Memory B cell (primary cell): ENCODE measurements at regions not wholly inside any gene's neighbourhood (a gene's known extent, or its start where the extent isn't known, plus 50 kb on each side); places are given as distances from the start of the nearest gene placed in this dataset.

Experiments
- ATAC-seq: fragments of 150-1000 bp; cut with Tn5 transposase; 2 replicates; pipeline ENCODE4 v1.10.0; 2021; ENCODE audit warnings: low read depth, mild to moderate bottlenecking, moderate library complexity
- DNase-seq, 2 donors: peaks; one replicate each; pipeline ENCODE4 v3.0.0; 2022; ENCODE audit warnings: low spot score in 2 of 2
- H3K27ac Mint-ChIP-seq: one replicate; pipeline ENCODE4 v1.8.0; 2022; ENCODE audit warnings: mild to moderate bottlenecking, moderate library complexity, mixed read lengths
- H3K27me3 Mint-ChIP-seq: one replicate; pipeline ENCODE4 v1.8.0; 2022; ENCODE audit warnings: mixed read lengths
- H3K36me3 Mint-ChIP-seq: one replicate; pipeline ENCODE4 v1.8.0; 2022; ENCODE audit warnings: mild to moderate bottlenecking, mixed read lengths
- H3K4me1 Mint-ChIP-seq: one replicate; pipeline ENCODE4 v1.8.0; 2022; ENCODE audit warnings: mixed read lengths
- H3K4me3 Mint-ChIP-seq: one replicate; pipeline ENCODE4 v1.8.0; 2022; ENCODE audit warnings: mild to moderate bottlenecking, moderate library complexity, mixed read lengths
- H3K9me3 Mint-ChIP-seq: one replicate; pipeline ENCODE4 v1.8.0; 2022; ENCODE audit warnings: mixed read lengths

GRCh38 chr22:26732284-26732683, 74.9 kb downstream of the MIAT start:
- peaks cover 12% of the 10 kb centered on the region for H3K4me1 Mint-ChIP-seq
- no peak for ATAC-seq
- peaks cover 60% of the 10 kb centered on the region for H3K36me3 Mint-ChIP-seq
- no peak overlapping the region for H3K27ac Mint-ChIP-seq
- no peaks in the 10 kb centered on the region for H3K27me3 Mint-ChIP-seq
- no peak overlapping the region for H3K4me3 Mint-ChIP-seq
- peaks cover 1% of the 10 kb centered on the region for H3K9me3 Mint-ChIP-seq
- no peak for DNase-seq

- H3K9me3 Mint-ChIP-seq = peaks cover 1% of the 10 kb centered on the region
Observed at GRCh38 chr22:26734339-26735018, 77.1 kb downstream of the MIAT start.

GRCh38 chr22:26735019-26735409, 77.6 kb downstream of the MIAT start:
- ATAC-seq (no peak), DNase-seq (no peak)
- Mint-ChIP-seq H3K9me3 (peaks cover 1% of the 10 kb centered on the region), H3K27ac (no peak overlapping the region), H3K4me1 (peaks cover 14% of the 10 kb centered on the region), H3K4me3 (no peak overlapping the region), H3K27me3 (no peaks in the 10 kb centered on the region), H3K36me3 (peaks cover 56% of the 10 kb centered on the region)

More at GRCh38 chr22:26734339-26735018, 77.1 kb downstream of the MIAT start:
- Mint-ChIP-seq H3K4me1 (peaks cover 14% of the 10 kb centered on the region), H3K4me3 (no peak overlapping the region), H3K36me3 (peaks cover 59% of the 10 kb centered on the region), H3K27ac (no peak overlapping the region), H3K27me3 (no peaks in the 10 kb centered on the region)
- ATAC-seq = no peak
- DNase-seq = no peak

GRCh38 chr22:26737262-26737661, 79.9 kb downstream of the MIAT start:
- DNase-seq (no peak), ATAC-seq (no peak)
- Mint-ChIP-seq H3K27me3 (no peaks in the 10 kb centered on the region), H3K4me1 (peaks cover 12% of the 10 kb centered on the region), H3K36me3 (peaks cover 52% of the 10 kb centered on the region), H3K4me3 (no peak overlapping the region), H3K27ac (no peak overlapping the region), H3K9me3 (peaks cover 1% of the 10 kb centered on the region)

- no peak for ATAC-seq
- Mint-ChIP-seq H3K4me3 (no peak overlapping the region), H3K36me3 (peaks cover 34% of the 10 kb centered on the region), H3K9me3 (peaks cover 1% of the 10 kb centered on the region), H3K27me3 (no peaks in the 10 kb centered on the region), H3K27ac (no peak overlapping the region), H3K4me1 (peaks cover 9% of the 10 kb centered on the region)
- DNase-seq = no peak
Observed at GRCh38 chr22:26740253-26740652, 82.9 kb downstream of the MIAT start.

- no peaks in the 10 kb centered on the region for H3K9me3 Mint-ChIP-seq
- H3K4me1 Mint-ChIP-seq = peaks cover 10% of the 10 kb centered on the region
- H3K27me3 Mint-ChIP-seq = no peaks in the 10 kb centered on the region
- no peak overlapping the region for H3K4me3 Mint-ChIP-seq
- ATAC-seq (no peak), DNase-seq (no peak)
- H3K36me3 Mint-ChIP-seq = peaks cover 32% of the 10 kb centered on the region
- no peak overlapping the region for H3K27ac Mint-ChIP-seq
Observed at GRCh38 chr22:26743149-26743548, 85.8 kb downstream of the MIAT start.

- Mint-ChIP-seq H3K9me3 (no peaks in the 10 kb centered on the region), H3K36me3 (peaks cover 24% of the 10 kb centered on the region), H3K27ac (no peak overlapping the region), H3K4me1 (peaks cover 7% of the 10 kb centered on the region), H3K27me3 (no peaks in the 10 kb centered on the region), H3K4me3 (no peak overlapping the region)
- ATAC-seq = no peak
- no peak for DNase-seq
Observed at GRCh38 chr22:26744892-26745808, 87.8 kb downstream of the MIAT start.

- no peak for ATAC-seq
- H3K9me3 Mint-ChIP-seq = peaks cover 3% of the 10 kb centered on the region
- no peak overlapping the region for H3K27ac Mint-ChIP-seq
- H3K4me3 Mint-ChIP-seq = no peak overlapping the region
- H3K27me3 Mint-ChIP-seq = no peaks in the 10 kb centered on the region
- DNase-seq = no peak
- peaks cover 10% of the 10 kb centered on the region for H3K4me1 Mint-ChIP-seq
- peaks cover 29% of the 10 kb centered on the region for H3K36me3 Mint-ChIP-seq
Observed at GRCh38 chr22:26746311-26746710, 88.9 kb downstream of the MIAT start.

GRCh38 chr22:26748845-26749244, 91.5 kb downstream of the MIAT start:
- ATAC-seq (no peak), DNase-seq (no peak)
- no peaks in the 10 kb centered on the region for H3K27me3 Mint-ChIP-seq
- no peak overlapping the region for H3K4me3 Mint-ChIP-seq
- peaks cover 14% of the 10 kb centered on the region for H3K4me1 Mint-ChIP-seq
- H3K27ac Mint-ChIP-seq = no peak overlapping the region
- H3K36me3 Mint-ChIP-seq = peaks cover 29% of the 10 kb centered on the region
- peaks cover 3% of the 10 kb centered on the region for H3K9me3 Mint-ChIP-seq

- DNase-seq (no peak), ATAC-seq (no peak)
- Mint-ChIP-seq H3K4me3 (no peak overlapping the region), H3K4me1 (peaks cover 14% of the 10 kb centered on the region), H3K27ac (no peak overlapping the region), H3K36me3 (peaks cover 35% of the 10 kb centered on the region), H3K27me3 (no peaks in the 10 kb centered on the region), H3K9me3 (peaks cover 3% of the 10 kb centered on the region)
Observed at GRCh38 chr22:26751217-26751616, 93.8 kb downstream of the MIAT start.

GRCh38 chr22:26753125-26753862, 95.9 kb downstream of the MIAT start:
- no peaks in the 10 kb centered on the region for H3K27me3 Mint-ChIP-seq
- ATAC-seq (no peak), DNase-seq (no peak)
- H3K4me1 Mint-ChIP-seq = peaks cover 9% of the 10 kb centered on the region
- H3K4me3 Mint-ChIP-seq = no peak overlapping the region
- peaks cover 43% of the 10 kb centered on the region for H3K36me3 Mint-ChIP-seq
- peak overlapping the region; percentile 26 for H3K27ac Mint-ChIP-seq
- peaks cover 3% of the 10 kb centered on the region for H3K9me3 Mint-ChIP-seq

- peaks cover 11% of the 10 kb centered on the region for H3K4me1 Mint-ChIP-seq
- no peaks in the 10 kb centered on the region for H3K27me3 Mint-ChIP-seq
- no peak overlapping the region for H3K4me3 Mint-ChIP-seq
- no peaks in the 10 kb centered on the region for H3K9me3 Mint-ChIP-seq
- H3K27ac Mint-ChIP-seq = no peak overlapping the region
- peaks cover 34% of the 10 kb centered on the region for H3K36me3 Mint-ChIP-seq
- ATAC-seq (peak; percentile 26), DNase-seq (peak in 1 of 2 donors; percentile 7)
Observed at GRCh38 chr22:26756675-26757293, 99.4 kb downstream of the MIAT start.

- Mint-ChIP-seq H3K9me3 (no peaks in the 10 kb centered on the region), H3K36me3 (peaks cover 32% of the 10 kb centered on the region), H3K27ac (no peak overlapping the region), H3K4me1 (peaks cover 11% of the 10 kb centered on the region), H3K27me3 (no peaks in the 10 kb centered on the region), H3K4me3 (no peak overlapping the region)
- DNase-seq = no peak
- no peak for ATAC-seq
Observed at GRCh38 chr22:26757496-26757895, 100.1 kb downstream of the MIAT start.
